ENCODE measurements at regions not wholly inside any gene's neighbourhood (a gene's known extent, or its start where the extent isn't known, plus 50 kb on each side); places are given as distances from the start of the nearest gene placed in this dataset.

DNA sequence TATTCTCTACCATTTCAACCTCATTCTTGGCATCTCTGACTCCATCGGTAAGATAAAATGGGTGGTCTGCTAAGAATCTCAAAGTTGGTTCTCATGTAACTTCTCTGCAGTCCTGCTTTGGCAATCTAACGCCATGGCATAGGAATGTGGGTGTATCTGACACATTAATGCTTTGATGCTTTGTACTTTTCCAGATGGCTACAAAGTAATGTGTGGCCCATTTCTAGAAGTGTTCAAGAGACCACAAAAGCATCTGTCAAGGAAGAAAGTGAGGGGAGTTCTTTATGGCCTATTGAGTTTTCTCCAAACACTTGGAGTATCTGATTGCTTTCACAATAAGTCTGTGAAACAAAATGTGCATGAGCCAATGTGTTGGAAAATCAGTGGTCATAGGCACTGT, 339.9 kb upstream of the TGFBR2 start:
- TF ChIP-seq POLR2A (IDR thresholded peaks at IDR 0.05) (no peak), EP300 (IDR thresholded peaks at IDR 0.05) (no peak)
- TF ChIP-seq, protein P1, sequence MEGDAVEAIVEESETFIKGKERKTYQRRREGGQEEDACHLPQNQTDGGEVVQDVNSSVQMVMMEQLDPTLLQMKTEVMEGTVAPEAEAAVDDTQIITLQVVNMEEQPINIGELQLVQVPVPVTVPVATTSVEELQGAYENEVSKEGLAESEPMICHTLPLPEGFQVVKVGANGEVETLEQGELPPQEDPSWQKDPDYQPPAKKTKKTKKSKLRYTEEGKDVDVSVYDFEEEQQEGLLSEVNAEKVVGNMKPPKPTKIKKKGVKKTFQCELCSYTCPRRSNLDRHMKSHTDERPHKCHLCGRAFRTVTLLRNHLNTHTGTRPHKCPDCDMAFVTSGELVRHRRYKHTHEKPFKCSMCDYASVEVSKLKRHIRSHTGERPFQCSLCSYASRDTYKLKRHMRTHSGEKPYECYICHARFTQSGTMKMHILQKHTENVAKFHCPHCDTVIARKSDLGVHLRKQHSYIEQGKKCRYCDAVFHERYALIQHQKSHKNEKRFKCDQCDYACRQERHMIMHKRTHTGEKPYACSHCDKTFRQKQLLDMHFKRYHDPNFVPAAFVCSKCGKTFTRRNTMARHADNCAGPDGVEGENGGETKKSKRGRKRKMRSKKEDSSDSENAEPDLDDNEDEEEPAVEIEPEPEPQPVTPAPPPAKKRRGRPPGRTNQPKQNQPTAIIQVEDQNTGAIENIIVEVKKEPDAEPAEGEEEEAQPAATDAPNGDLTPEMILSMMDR (IDR thresholded peaks at IDR 0.05): no peak
- DNase-seq: no peak
- H3K4me1 ChIP-seq (ENCODE audit: insufficient read depth): no peaks in the 10 kb centered on the region
- intact Hi-C loops (cut with DNase I): no loop called here
- H3K36me3 ChIP-seq: no peaks in the 10 kb centered on the region
- H3K4me3 ChIP-seq: no peak overlapping the region
- 85 to 89% (median 85%) methylated on average over 2 of the region's 2 CpGs for WGBS, 3 donors
- no peaks in the 10 kb centered on the region for H3K9me3 ChIP-seq
- H3K27me3 ChIP-seq: no peaks in the 10 kb centered on the region
- no peak overlapping the region for H3K27ac ChIP-seq

DNA sequence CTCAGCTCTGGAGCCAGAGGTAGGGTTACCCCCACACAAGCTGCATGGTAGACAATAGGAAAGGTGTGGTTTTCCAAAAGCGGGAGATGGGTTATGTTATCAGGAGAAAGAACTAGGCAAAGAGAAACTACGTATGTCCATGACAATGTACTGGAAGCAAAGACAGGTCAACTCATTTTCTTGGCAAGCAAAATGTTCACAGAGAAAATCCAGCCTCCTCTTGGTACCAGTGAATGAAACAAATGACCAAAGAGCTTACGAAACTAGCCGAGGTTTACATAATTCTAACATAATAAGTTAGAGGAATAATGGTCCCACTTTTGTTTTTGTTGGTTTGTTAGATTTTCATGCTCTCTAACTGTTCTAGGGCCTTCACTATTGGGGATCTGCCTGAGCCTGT, 338.1 kb upstream of the TGFBR2 start:
- DNase-seq: no peak
- Histone ChIP-seq H3K36me3 (no peaks in the 10 kb centered on the region), H3K4me3 (no peak overlapping the region), H3K4me1 (ENCODE audit: insufficient read depth) (no peaks in the 10 kb centered on the region), H3K27ac (no peak overlapping the region), H3K9me3 (no peaks in the 10 kb centered on the region), H3K27me3 (no peaks in the 10 kb centered on the region)
- TF ChIP-seq, protein P1 (IDR thresholded peaks at IDR 0.05): no peak
- TF ChIP-seq POLR2A (IDR thresholded peaks at IDR 0.05) (no peak), EP300 (IDR thresholded peaks at IDR 0.05) (no peak)
- intact Hi-C loops (cut with DNase I): no loop called here
- WGBS, 3 donors: 67 to 70% (median 68%) methylated on average over 4 of the region's 4 CpGs

DNA sequence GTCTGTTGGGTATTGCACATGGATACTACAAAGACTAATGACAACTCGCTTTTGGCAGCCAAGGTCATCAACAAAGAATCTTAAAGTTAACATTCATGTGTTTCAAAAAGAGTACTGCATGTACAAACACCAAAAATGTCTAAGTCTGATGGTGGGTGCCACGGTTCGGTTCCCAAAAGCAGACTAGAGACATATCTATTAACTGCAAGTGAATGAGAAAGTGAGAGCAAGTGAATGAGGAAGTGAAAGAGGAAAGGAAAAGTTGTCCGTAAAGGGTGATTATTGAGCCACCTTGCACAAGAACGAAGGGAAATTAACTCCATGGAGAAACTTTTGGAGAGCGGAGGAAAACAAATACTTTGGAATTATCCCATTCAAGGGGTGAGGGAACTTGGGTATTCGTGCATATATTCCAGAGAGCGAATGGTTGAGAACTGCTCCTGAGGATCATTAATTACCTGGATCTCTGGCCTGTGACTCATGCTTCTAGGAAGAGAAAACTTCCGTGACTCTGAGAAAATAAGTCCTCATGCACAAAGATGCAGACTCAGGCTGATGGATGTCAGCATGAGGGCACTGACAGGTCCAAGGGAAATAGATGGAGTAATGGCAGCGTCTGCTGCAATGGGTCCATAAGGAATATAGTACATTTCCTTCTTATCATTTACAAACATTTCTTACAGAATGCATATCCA, 336.5 kb upstream of the TGFBR2 start:
- no peak overlapping the region for H3K27ac ChIP-seq
- TF ChIP-seq EP300 (IDR thresholded peaks at IDR 0.05) (no peak), POLR2A (IDR thresholded peaks at IDR 0.05) (no peak)
- TF ChIP-seq, protein P1 (IDR thresholded peaks at IDR 0.05): no peak
- no peak for DNase-seq
- 91 to 92% (median 91%) methylated on average over 10 of the region's 10 CpGs for WGBS, 3 donors
- H3K27me3 ChIP-seq: no peaks in the 10 kb centered on the region
- no peaks in the 10 kb centered on the region for H3K36me3 ChIP-seq
- H3K4me1 ChIP-seq (ENCODE audit: insufficient read depth): no peaks in the 10 kb centered on the region
- intact Hi-C loops (cut with DNase I): no loop called here
- no peaks in the 10 kb centered on the region for H3K9me3 ChIP-seq
- H3K4me3 ChIP-seq: no peak overlapping the region

DNA sequence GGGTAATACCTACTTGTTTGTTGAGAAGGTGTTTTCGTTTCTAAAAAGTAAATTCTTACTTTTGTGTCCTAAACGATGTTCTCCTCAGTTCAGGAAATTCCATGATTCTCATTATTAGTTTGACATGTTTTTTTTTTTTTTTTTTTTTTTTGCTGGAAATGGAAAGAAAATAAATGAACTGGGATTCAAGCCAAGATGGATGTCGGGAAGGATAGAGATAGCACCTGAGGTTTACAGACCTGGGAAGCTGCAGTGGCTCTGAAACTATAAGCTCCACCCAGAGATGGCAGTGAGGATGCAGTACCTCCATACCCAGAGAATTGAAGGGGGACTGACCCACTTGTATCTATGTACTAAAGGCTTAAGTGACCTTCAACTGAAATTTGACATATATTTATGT, 334.6 kb upstream of the TGFBR2 start:
- 52 to 58% (median 54%) methylated on average over 3 of the region's 3 CpGs for WGBS, 3 donors

More for the DNA sequence above, 334.6 kb upstream of the TGFBR2 start:
- no peak overlapping the region for H3K4me3 ChIP-seq
- no peaks in the 10 kb centered on the region for H3K9me3 ChIP-seq
- H3K36me3 ChIP-seq: no peaks in the 10 kb centered on the region
- no peak overlapping the region for H3K27ac ChIP-seq
- DNase-seq: no peak
- intact Hi-C loops (cut with DNase I): no loop called here
- TF ChIP-seq, protein P1 (IDR thresholded peaks at IDR 0.05): no peak
- no peak for TF ChIP-seq EP300 (IDR thresholded peaks at IDR 0.05)
- H3K4me1 ChIP-seq (ENCODE audit: insufficient read depth): no peaks in the 10 kb centered on the region
- no peaks in the 10 kb centered on the region for H3K27me3 ChIP-seq
